Peyer's patch (tissue), 4 donors: ENCODE measurements at regions not wholly inside any gene's neighbourhood (a gene's known extent, or its start where the extent isn't known, plus 50 kb on each side); places are given as distances from the start of the nearest gene placed in this dataset.
A peak's percentile ranks its signal among the peaks of the same experiment; 100 is the strongest.

Experiments used
- DNase-seq, 3 donors: peaks; one replicate each; pipeline ENCODE4 v3.0.0-alpha.2; 2017 to 2019
- H3K27ac ChIP-seq, 4 donors: fragments of 200-600 bp; sonication (generic); one replicate each; pipeline ENCODE4 v1.5.1; 2016 to 2019
- H3K27me3 ChIP-seq, 2 donors: fragments of 200-600 bp; sonication (generic); one replicate each; pipeline ENCODE4 v1.5.1; 2019
- H3K36me3 ChIP-seq, 3 donors: fragments of 200-600 bp; sonication (generic); one replicate each; pipeline ENCODE4 v1.5.1; 2016 to 2019
- H3K4me1 ChIP-seq, 4 donors: fragments of 200-600 bp; sonication (generic); one replicate each; pipeline ENCODE4 v1.5.1; 2016 to 2019
- H3K4me3 ChIP-seq, 4 donors: fragments of 200-600 bp; sonication (generic); 1 replicate in 3 of 4; 2 replicates in 1 of 4; pipeline ENCODE4 v1.5.1; 2016 to 2019; ENCODE audit warnings: mild to moderate bottlenecking in 1 of 4
- H3K9me3 ChIP-seq, 4 donors: fragments of 200-600 bp; sonication (generic); one replicate each; pipeline ENCODE4 v1.5.1; 2016 to 2019; ENCODE audit warnings: mild to moderate bottlenecking in 1 of 4
- POLR2A ChIP-seq, 2 donors: fragments of 450-650 bp; IDR thresholded peaks; one replicate each; pipeline ENCODE4 v1.5.1; 2017; ENCODE audit warnings: antibody characterized with exemption in 2 of 2, mild to moderate bottlenecking in 2 of 2, moderate library complexity in 2 of 2
- TF ChIP-seq, protein P1 (sequence below), 6 experiments: fragments of 450-650 bp in 4 of 6; fragments of 200-600 bp in 2 of 6; sonication (generic) in 1 of 6; IDR thresholded peaks; one replicate each; pipeline ENCODE4 v1.5.1; 2017 to 2019; ENCODE audit warnings: antibody characterized with exemption in 6 of 6, mild to moderate bottlenecking in 3 of 6, moderate library complexity in 1 of 6

GRCh38 chr1:201675143-201675542 lies 136.2 kb downstream of the NAV1 start:
- H3K4me1 ChIP-seq = peaks cover 0 to 15% (median 0%) of the 10 kb centered on the region in 4 donors
- no peak overlapping the region for H3K4me3 ChIP-seq
- no peaks in the 10 kb centered on the region for H3K9me3 ChIP-seq
- no peak overlapping the region for H3K27ac ChIP-seq
- no peaks in the 10 kb centered on the region for H3K36me3 ChIP-seq
- DNase-seq = no peak
- no peak for TF ChIP-seq POLR2A (IDR thresholded peaks at IDR 0.05)
- TF ChIP-seq, protein P1, sequence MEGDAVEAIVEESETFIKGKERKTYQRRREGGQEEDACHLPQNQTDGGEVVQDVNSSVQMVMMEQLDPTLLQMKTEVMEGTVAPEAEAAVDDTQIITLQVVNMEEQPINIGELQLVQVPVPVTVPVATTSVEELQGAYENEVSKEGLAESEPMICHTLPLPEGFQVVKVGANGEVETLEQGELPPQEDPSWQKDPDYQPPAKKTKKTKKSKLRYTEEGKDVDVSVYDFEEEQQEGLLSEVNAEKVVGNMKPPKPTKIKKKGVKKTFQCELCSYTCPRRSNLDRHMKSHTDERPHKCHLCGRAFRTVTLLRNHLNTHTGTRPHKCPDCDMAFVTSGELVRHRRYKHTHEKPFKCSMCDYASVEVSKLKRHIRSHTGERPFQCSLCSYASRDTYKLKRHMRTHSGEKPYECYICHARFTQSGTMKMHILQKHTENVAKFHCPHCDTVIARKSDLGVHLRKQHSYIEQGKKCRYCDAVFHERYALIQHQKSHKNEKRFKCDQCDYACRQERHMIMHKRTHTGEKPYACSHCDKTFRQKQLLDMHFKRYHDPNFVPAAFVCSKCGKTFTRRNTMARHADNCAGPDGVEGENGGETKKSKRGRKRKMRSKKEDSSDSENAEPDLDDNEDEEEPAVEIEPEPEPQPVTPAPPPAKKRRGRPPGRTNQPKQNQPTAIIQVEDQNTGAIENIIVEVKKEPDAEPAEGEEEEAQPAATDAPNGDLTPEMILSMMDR (IDR thresholded peaks at IDR 0.05) = no peak
- no peaks in the 10 kb centered on the region for H3K27me3 ChIP-seq

GRCh38 chr1:201676197-201676596 lies 137.3 kb downstream of the NAV1 start:
- DNase-seq = no peak
- no peak for TF ChIP-seq POLR2A (IDR thresholded peaks at IDR 0.05)
- TF ChIP-seq, protein P1 (IDR thresholded peaks at IDR 0.05) = no peak
- Histone ChIP-seq H3K9me3 (no peaks in the 10 kb centered on the region), H3K27me3 (no peaks in the 10 kb centered on the region), H3K27ac (peak overlapping the region in 3 of 4 donors; percentile 22 to 44 (median 38)), H3K36me3 (no peaks in the 10 kb centered on the region), H3K4me3 (no peak overlapping the region), H3K4me1 (peaks cover 0 to 15% (median 0%) of the 10 kb centered on the region in 4 donors)

DNA sequence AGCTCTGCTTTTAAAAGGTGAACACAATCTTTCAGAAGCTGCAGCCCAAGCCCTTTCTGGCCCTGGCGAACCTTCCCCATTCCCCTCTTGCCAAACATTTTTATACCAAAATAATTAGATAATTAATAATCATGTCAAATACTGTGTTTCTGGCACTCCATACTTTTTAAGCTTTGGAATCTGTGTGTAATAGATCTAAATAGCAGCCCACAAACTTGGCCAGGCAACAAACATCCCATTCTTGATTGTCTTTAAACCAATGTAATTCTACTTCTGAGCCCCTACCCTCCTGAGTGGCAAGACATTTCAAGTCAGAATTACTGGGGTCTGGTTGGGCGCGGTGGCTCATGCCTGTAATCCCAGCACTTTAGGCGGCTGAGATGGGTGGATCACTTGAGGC lies 137.7 kb downstream of the NAV1 start:
- Histone ChIP-seq H3K27ac (peak overlapping the region in 2 of 4 donors; percentile 22 to 44), H3K4me1 (peaks cover 0 to 15% (median 0%) of the 10 kb centered on the region in 4 donors), H3K36me3 (no peaks in the 10 kb centered on the region), H3K4me3 (no peak overlapping the region), H3K9me3 (no peaks in the 10 kb centered on the region), H3K27me3 (no peaks in the 10 kb centered on the region)
- no peak for DNase-seq
- no peak for TF ChIP-seq POLR2A (IDR thresholded peaks at IDR 0.05)
- TF ChIP-seq, protein P1 (IDR thresholded peaks at IDR 0.05) = no peak

DNA sequence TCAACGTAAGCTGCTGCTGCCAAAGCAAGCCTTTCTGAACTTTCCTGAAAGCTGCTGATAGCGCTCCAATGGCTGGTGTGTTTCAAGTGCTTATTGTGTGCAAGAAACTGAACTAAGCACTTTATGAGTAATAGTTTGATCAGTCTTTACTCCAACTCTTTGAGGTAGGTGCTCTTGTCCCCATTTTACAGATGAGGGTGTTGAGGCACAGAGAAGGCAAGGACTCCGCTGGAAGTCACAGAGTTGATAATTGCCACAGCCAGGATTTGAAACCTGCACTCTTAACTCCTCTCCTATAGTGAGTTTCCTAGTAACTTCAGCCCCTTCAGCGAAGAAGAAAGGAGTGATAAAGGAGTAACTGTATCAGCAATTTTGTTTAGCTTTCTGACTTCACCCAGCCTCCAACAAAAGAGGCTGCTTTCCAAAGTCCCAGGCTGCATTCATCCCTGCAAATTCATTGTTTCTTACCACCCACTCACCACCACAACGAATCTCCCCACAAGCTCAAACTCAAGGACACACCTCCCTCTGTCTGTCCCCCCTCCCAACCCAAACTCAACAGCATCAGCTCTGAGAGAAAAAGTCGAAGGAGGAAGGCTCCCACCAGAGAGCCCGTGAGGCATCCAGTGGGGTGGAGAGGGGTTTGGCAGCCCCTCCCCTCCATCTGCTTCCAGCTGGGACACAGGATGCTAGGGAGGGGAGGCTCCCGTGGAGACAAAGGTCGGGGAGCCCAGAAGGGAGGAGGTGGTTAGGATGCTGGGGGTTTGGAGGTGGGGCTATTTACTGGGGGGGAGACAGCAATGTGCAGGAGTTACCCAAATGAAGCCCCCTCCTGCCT lies 139.6 kb downstream of the NAV1 start:
- peak in 1 of 3 donors; percentile 22 for DNase-seq
- Histone ChIP-seq H3K27ac (no peak overlapping the region), H3K4me1 (peaks cover 0 to 15% (median 0%) of the 10 kb centered on the region in 4 donors), H3K9me3 (no peaks in the 10 kb centered on the region), H3K36me3 (no peaks in the 10 kb centered on the region), H3K27me3 (no peaks in the 10 kb centered on the region), H3K4me3 (no peak overlapping the region)
- TF ChIP-seq POLR2A (IDR thresholded peaks at IDR 0.05) = no peak
- TF ChIP-seq, protein P1 (IDR thresholded peaks at IDR 0.05) = no peak

DNA sequence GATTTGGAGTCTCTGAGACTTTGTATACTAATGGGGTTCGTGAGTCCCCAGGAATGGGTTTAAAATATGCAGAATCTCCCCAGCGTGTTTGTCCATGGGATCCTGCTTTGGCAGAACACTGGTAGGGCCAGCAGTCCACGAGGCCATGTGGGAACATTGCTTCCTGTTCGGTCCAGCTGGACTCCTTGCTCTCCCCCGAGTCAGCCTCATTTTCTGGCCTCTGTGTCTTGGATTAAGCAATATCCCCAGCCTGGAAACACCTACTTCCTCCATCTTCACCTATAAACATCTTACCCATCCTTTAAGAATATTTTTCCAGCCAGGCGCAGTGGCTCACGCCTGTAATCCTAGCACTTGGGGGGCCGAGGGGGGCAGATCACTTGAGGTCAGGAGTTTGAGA lies 142.4 kb downstream of the NAV1 start:
- no peaks in the 10 kb centered on the region for H3K9me3 ChIP-seq
- no peak for TF ChIP-seq POLR2A (IDR thresholded peaks at IDR 0.05)
- TF ChIP-seq, protein P1 (IDR thresholded peaks at IDR 0.05) = no peak
- H3K4me3 ChIP-seq = no peak overlapping the region
- H3K4me1 ChIP-seq = peaks cover 0 to 8% (median 0%) of the 10 kb centered on the region in 4 donors
- H3K27ac ChIP-seq = no peak overlapping the region
- DNase-seq = peak in 1 of 3 donors; percentile 2
- no peaks in the 10 kb centered on the region for H3K36me3 ChIP-seq
- no peaks in the 10 kb centered on the region for H3K27me3 ChIP-seq
